Activated naive CD8-positive, alpha-beta T cell treated with anti-CD3 and anti-CD28 coated beads, Interleukin-2, amount 10 ng/mL, durations not matched to agents 7 days and 5 days (primary cell): ENCODE measurements at regions not wholly inside any gene's neighbourhood (a gene's known extent, or its start where the extent isn't known, plus 50 kb on each side); places are given as distances from the start of the nearest gene placed in this dataset.

Experiments used
- ATAC-seq: fragments of 150-1000 bp; cut with Tn5 transposase; one replicate; pipeline ENCODE4 v1.10.0; 2021; ENCODE audit warnings: low read depth, moderate library complexity
- POLR2A ChIA-PET: fragments of 350-600 bp; sonication (Branson Sonifier 250); formaldehyde crosslinking; loops from one replicate; lab custom pipeline; 2021; ENCODE audit warnings: antibody characterized with exemption; lab: Charles Lee
- DNase-seq: peaks from one replicate; pipeline ENCODE4 v3.0.0; 2021
- H3K27ac Mint-ChIP-seq: one replicate; pipeline ENCODE4 v1.8.0; 2022; ENCODE audit warnings: mild to moderate bottlenecking, mixed read lengths
- H3K27me3 Mint-ChIP-seq: one replicate; pipeline ENCODE4 v1.8.0; 2022; ENCODE audit warnings: mild to moderate bottlenecking, moderate library complexity, mixed read lengths
- H3K36me3 Mint-ChIP-seq: one replicate; pipeline ENCODE4 v1.8.0; 2021; ENCODE audit warnings: mild to moderate bottlenecking, mixed read lengths
- H3K4me1 Mint-ChIP-seq: one replicate; pipeline ENCODE4 v1.8.0; 2021; ENCODE audit warnings: mixed read lengths
- H3K4me3 Mint-ChIP-seq: one replicate; pipeline ENCODE4 v1.8.0; 2022; ENCODE audit warnings: mild to moderate bottlenecking, moderate library complexity, mixed read lengths
- H3K9me3 Mint-ChIP-seq: one replicate; pipeline ENCODE4 v1.8.0; 2021; ENCODE audit warnings: mixed read lengths

- Mint-ChIP-seq H3K36me3 (no peaks in the 10 kb centered on the region), H3K4me1 (no peaks in the 10 kb centered on the region), H3K27ac (no peak overlapping the region), H3K27me3 (no peaks in the 10 kb centered on the region), H3K4me3 (no peak overlapping the region), H3K9me3 (no peaks in the 10 kb centered on the region)
- no peak for ATAC-seq
- no peak for DNase-seq
- POLR2A ChIA-PET: no interaction called here
These were observed 664.8 kb upstream of the SEMA3D start for GRCh38 chr7:85851571-85852193.

DNA sequence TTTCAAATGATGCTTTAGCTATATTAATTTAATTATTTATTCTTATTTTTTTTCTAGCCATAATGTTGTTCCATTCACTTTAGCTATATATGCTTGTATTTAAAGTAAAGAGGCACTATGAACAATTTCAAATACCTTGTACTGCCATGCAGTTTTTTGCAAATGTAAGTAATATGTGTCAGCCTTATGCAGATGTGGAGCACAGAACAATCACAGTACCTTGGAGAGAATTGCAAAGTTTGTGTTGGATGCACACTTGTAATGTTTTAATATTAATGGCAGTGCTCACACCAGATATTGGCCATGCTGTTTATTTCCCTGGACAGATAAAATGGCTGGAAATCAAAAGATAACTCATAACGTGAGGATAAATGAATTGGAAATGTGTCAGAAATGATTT, 663.5 kb upstream of the SEMA3D start:
- Mint-ChIP-seq H3K36me3 (no peaks in the 10 kb centered on the region), H3K27ac (no peak overlapping the region), H3K9me3 (no peaks in the 10 kb centered on the region), H3K27me3 (no peaks in the 10 kb centered on the region), H3K4me1 (no peaks in the 10 kb centered on the region), H3K4me3 (no peak overlapping the region)
- POLR2A ChIA-PET: no interaction called here
- ATAC-seq (no peak), DNase-seq (no peak)

DNA sequence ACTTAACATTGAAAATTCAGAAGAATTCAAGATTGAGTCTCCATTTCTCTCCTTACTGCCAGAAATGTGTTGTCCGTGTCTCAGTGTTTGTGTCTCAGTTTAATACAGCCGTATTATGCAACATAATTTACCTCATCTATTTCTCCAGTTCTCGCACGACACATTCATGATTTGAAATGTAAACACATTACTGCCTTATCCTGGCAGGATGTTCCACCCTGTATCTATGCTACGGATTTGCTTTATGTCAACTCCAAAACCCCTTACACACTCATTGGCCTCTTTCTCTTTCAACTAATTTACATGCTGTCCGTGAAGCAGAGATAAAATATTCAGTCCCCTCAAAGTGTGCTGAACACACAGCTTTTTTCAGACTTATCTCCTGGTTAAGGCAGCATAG, 653.7 kb upstream of the SEMA3D start:
- ATAC-seq: no peak

GRCh38 chr7:85833066-85833465, 646.2 kb upstream of the SEMA3D start:
- H3K9me3 Mint-ChIP-seq: no peaks in the 10 kb centered on the region
- DNase-seq (no peak), ATAC-seq (no peak)
- H3K27me3 Mint-ChIP-seq: no peaks in the 10 kb centered on the region
- no peak overlapping the region for H3K27ac Mint-ChIP-seq
- no peaks in the 10 kb centered on the region for H3K4me1 Mint-ChIP-seq
- no peak overlapping the region for H3K4me3 Mint-ChIP-seq
- H3K36me3 Mint-ChIP-seq: no peaks in the 10 kb centered on the region
- POLR2A ChIA-PET: no interaction called here

More for the DNA sequence above, 653.7 kb upstream of the SEMA3D start:
- Mint-ChIP-seq H3K27ac (no peak overlapping the region), H3K4me3 (no peak overlapping the region), H3K36me3 (no peaks in the 10 kb centered on the region), H3K9me3 (no peaks in the 10 kb centered on the region), H3K4me1 (no peaks in the 10 kb centered on the region), H3K27me3 (no peaks in the 10 kb centered on the region)
- POLR2A ChIA-PET: no interaction called here
- DNase-seq: no peak

DNA sequence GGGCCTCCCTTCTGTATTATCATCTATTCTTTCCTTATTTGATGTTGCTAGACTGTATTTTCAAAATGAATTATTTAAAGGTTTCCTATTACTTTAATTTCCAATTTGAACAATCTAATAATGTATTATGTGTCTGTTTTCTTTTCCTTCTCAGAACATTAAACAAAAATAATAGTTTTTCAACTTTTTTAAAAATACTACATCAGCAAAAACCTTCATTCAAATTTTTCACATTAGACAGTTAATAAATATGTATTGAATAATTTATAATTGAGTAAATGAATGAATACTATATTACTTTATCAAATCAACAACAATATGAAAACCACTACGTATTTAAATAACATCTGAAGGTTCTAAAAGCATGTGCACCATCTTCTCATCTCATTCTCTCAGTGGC, 644.1 kb upstream of the SEMA3D start:
- no peak for DNase-seq
- ATAC-seq: no peak
- POLR2A ChIA-PET: no interaction called here
- no peaks in the 10 kb centered on the region for H3K27me3 Mint-ChIP-seq
- no peak overlapping the region for H3K27ac Mint-ChIP-seq
- H3K36me3 Mint-ChIP-seq: no peaks in the 10 kb centered on the region
- no peaks in the 10 kb centered on the region for H3K9me3 Mint-ChIP-seq
- H3K4me1 Mint-ChIP-seq: no peaks in the 10 kb centered on the region
- no peak overlapping the region for H3K4me3 Mint-ChIP-seq

DNA sequence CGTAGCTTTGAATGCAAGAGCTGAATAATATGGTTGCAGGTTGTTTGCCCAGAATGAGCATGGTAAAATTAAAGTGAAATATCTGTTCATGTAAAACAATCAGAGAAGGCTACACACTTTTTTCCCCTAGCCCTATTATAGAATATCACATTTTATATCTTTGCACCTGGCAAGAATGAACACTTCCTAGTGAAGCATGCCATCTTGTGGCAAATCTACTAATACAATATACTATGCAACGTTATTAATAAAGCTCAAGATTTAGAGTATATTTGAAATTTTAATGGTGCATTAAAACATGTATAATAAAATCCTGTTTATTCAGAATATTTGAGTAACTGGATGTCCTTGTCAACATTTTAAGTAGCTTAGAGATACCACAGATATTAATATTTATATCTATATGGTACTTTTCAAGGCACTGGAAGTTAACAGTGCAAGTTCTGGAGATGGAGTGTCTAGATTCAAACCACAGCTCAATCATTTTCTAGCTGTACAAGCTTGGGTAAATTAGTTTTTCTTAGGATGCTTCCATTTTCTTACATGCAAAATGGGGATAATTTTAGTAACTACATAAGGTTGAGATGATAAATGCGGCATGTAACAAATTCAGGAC, 643.1 kb upstream of the SEMA3D start:
- Mint-ChIP-seq H3K36me3 (no peaks in the 10 kb centered on the region), H3K27me3 (no peaks in the 10 kb centered on the region), H3K4me1 (no peaks in the 10 kb centered on the region), H3K27ac (no peak overlapping the region), H3K9me3 (no peaks in the 10 kb centered on the region), H3K4me3 (no peak overlapping the region)
- POLR2A ChIA-PET: no interaction called here
- no peak for DNase-seq
- ATAC-seq: no peak

- no peak for DNase-seq
- Mint-ChIP-seq H3K4me3 (no peak overlapping the region), H3K9me3 (no peaks in the 10 kb centered on the region), H3K36me3 (no peaks in the 10 kb centered on the region), H3K27me3 (no peaks in the 10 kb centered on the region), H3K4me1 (no peaks in the 10 kb centered on the region), H3K27ac (no peak overlapping the region)
- POLR2A ChIA-PET: no interaction called here
- ATAC-seq: no peak
These were observed 642.3 kb upstream of the SEMA3D start for GRCh38 chr7:85829176-85829575.

GRCh38 chr7:85828614-85829013, 641.8 kb upstream of the SEMA3D start:
- ATAC-seq (no peak), DNase-seq (no peak)
- no peak overlapping the region for H3K27ac Mint-ChIP-seq
- H3K27me3 Mint-ChIP-seq: no peaks in the 10 kb centered on the region
- H3K36me3 Mint-ChIP-seq: no peaks in the 10 kb centered on the region
- H3K4me3 Mint-ChIP-seq: no peak overlapping the region
- H3K9me3 Mint-ChIP-seq: no peaks in the 10 kb centered on the region
- no peaks in the 10 kb centered on the region for H3K4me1 Mint-ChIP-seq
- POLR2A ChIA-PET: no interaction called here

DNA sequence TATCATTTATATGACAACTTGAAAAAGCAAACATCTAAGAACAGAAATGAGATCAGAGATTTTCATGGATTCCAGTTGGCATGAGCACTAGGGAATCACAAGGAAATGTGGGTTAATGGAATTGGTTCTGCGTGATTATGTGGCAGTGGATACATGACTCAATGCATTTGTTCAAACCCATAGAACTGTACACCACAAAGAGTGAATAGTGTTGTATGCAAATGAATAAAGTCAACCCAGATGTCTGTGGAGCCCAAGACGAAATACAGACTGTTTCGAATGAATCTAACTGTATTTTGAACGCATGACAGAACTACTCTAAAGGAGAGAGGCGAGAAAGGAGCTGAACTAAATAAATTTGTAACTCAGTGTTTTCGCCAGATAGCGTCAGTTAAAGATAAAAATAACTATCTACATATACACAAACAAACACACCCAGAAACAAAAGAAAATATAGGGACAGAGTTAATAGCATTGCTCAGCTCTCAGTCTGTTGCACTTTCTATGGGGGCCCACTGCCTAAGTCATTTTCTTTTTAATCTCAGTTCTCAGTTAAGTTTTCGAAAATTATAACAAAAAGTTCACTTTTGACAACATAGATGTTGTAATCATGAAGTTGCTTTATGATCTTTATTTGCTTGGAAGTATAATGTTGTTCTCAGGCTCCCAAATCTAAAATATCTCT, 636.7 kb upstream of the SEMA3D start:
- ATAC-seq (no peak), DNase-seq (no peak)
- no peak overlapping the region for H3K4me3 Mint-ChIP-seq
- no peaks in the 10 kb centered on the region for H3K27me3 Mint-ChIP-seq
- no peak overlapping the region for H3K27ac Mint-ChIP-seq
- POLR2A ChIA-PET: no interaction called here
- H3K36me3 Mint-ChIP-seq: no peaks in the 10 kb centered on the region
- H3K9me3 Mint-ChIP-seq: no peaks in the 10 kb centered on the region
- no peaks in the 10 kb centered on the region for H3K4me1 Mint-ChIP-seq

DNA sequence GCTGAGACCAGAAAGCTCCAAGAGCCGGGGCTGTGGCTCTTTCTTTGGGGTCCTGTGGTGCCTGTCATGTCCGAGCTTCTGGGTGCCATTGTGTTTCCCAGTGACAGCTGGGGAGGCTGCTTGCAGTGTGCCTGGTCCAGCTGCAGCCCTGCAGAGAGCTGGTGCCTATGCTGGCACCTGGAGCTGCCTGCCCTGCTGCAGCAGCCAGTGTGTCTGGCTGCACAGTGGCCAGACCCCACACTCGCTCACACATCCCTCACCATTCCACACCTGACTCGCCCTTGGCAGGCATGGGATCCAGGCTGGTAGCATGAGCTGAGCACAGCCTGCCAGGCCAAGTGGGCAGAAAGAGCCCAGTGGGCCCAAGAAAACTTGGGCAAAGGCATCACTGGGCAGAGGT, 635.1 kb upstream of the SEMA3D start:
- Mint-ChIP-seq H3K27ac (no peak overlapping the region), H3K36me3 (no peaks in the 10 kb centered on the region), H3K4me1 (no peaks in the 10 kb centered on the region), H3K27me3 (no peaks in the 10 kb centered on the region), H3K4me3 (no peak overlapping the region), H3K9me3 (no peaks in the 10 kb centered on the region)
- ATAC-seq (no peak), DNase-seq (no peak)
- POLR2A ChIA-PET: no interaction called here

- H3K4me1 Mint-ChIP-seq: no peaks in the 10 kb centered on the region
- H3K9me3 Mint-ChIP-seq: no peaks in the 10 kb centered on the region
- no peak overlapping the region for H3K27ac Mint-ChIP-seq
- DNase-seq: no peak
- H3K4me3 Mint-ChIP-seq: no peak overlapping the region
- no peaks in the 10 kb centered on the region for H3K27me3 Mint-ChIP-seq
- POLR2A ChIA-PET: interaction anchor here (0.7 kb wide), 1 partner anchor 18 kb away, joined by 3 read pairs; no protein-coding TSS in a partner anchor
- ATAC-seq: no peak
- H3K36me3 Mint-ChIP-seq: no peaks in the 10 kb centered on the region
These were observed 634.0 kb upstream of the SEMA3D start for GRCh38 chr7:85820702-85821443.

GRCh38 chr7:85815526-85815925, 628.7 kb upstream of the SEMA3D start:
- Mint-ChIP-seq H3K27me3 (no peaks in the 10 kb centered on the region), H3K4me1 (no peaks in the 10 kb centered on the region), H3K4me3 (no peak overlapping the region), H3K36me3 (no peaks in the 10 kb centered on the region), H3K9me3 (no peaks in the 10 kb centered on the region), H3K27ac (no peak overlapping the region)
- DNase-seq (no peak), ATAC-seq (no peak)
- POLR2A ChIA-PET: no interaction called here

GRCh38 chr7:85806321-85806720, 619.5 kb upstream of the SEMA3D start:
- Mint-ChIP-seq H3K9me3 (no peaks in the 10 kb centered on the region), H3K27me3 (no peaks in the 10 kb centered on the region), H3K4me3 (no peak overlapping the region), H3K36me3 (no peaks in the 10 kb centered on the region), H3K27ac (no peak overlapping the region), H3K4me1 (no peaks in the 10 kb centered on the region)
- DNase-seq (no peak), ATAC-seq (no peak)
- POLR2A ChIA-PET: no interaction called here

DNA sequence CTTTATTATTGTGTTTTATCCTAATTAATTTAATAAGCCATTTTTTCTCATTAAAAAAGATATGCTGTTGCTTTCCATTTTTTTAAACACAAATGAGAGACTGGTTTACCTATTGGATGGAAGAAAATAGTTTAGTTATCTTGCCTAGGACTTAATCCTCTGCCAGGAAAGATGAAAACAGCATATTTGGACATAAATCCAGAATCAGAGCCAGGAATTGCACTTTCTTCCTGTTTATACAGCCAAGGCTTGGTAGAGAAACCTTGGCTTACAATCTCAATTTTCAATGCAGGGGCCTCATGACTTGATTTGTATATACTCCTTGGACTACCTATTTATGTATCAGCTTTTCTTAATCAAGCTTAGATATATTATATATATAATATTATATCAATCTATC, 618.8 kb upstream of the SEMA3D start:
- DNase-seq: no peak
- Mint-ChIP-seq H3K27ac (no peak overlapping the region), H3K9me3 (no peaks in the 10 kb centered on the region), H3K4me1 (no peaks in the 10 kb centered on the region), H3K27me3 (no peaks in the 10 kb centered on the region), H3K4me3 (no peak overlapping the region), H3K36me3 (no peaks in the 10 kb centered on the region)
- POLR2A ChIA-PET: no interaction called here
- no peak for ATAC-seq
